ENCODE measurements at regions not wholly inside any gene's neighbourhood (a gene's known extent, or its start where the extent isn't known, plus 50 kb on each side); places are given as distances from the start of the nearest gene placed in this dataset.

DNA sequence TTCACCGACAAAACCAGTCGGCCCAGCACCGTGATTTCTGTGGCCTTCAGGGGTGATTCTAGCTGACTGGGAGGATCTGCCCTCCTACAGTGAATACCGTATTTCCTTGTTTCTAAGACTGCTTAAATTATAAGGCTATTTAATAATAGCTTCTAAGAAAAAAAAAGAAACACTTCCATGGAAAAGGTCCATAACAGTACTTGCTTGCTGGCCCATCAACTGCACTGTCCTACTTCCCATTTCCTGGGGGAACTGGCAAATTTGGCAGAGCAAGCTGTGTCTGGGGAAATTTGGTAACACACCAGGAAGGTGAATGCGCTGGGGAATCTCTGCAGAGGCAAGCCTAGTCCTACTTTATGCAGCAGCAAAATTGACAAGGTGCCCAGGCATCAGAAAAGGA, 214.0 kb downstream of the ZNF326 start:
- WGBS (ENCODE audit: insufficient coverage) = 85% methylated on average over 4 of the region's 5 CpGs
- Histone ChIP-seq H3K36me3 (ENCODE audit: control insufficient read depth, insufficient read depth, low read length) (no peaks in the 10 kb centered on the region), H3K4me3 (ENCODE audit: low read length) (no peak overlapping the region), H3K9me3 (ENCODE audit: control insufficient read depth, insufficient read depth, low read length) (no peaks in the 10 kb centered on the region), H3K27ac (ENCODE audit: low read length) (no peak overlapping the region), H3K4me1 (ENCODE audit: control insufficient read depth, insufficient read depth, low read length) (no peaks in the 10 kb centered on the region), H3K27me3 (ENCODE audit: control insufficient read depth, insufficient read depth, low read length) (no peaks in the 10 kb centered on the region)
- H3K36me3 Mint-ChIP-seq = no peaks in the 10 kb centered on the region
- TF ChIP-seq CTCF (IDR thresholded peaks at IDR 0.05) = no peak
- intact Hi-C loops (cut with micrococcal nuclease) = no loop called here
- H3K27me3 Mint-ChIP-seq (ENCODE audit: low read depth in 2 of 2) = peaks cover 0 to 4% of the 10 kb centered on the region in 2 donors
- H3K9me3 Mint-ChIP-seq = no peaks in the 10 kb centered on the region
- DNase-seq (no peak), ATAC-seq (no peak)
- no peak overlapping the region for H3K4me3 Mint-ChIP-seq
- no peak overlapping the region for H3K27ac Mint-ChIP-seq
- H3K4me1 Mint-ChIP-seq = no peaks in the 10 kb centered on the region

- TF ChIP-seq CTCF (IDR thresholded peaks at IDR 0.05) = no peak
- H3K4me1 Mint-ChIP-seq = no peaks in the 10 kb centered on the region
Measured at GRCh38 chr1:90206260-90206659, 211.3 kb downstream of the ZNF326 start.

DNA sequence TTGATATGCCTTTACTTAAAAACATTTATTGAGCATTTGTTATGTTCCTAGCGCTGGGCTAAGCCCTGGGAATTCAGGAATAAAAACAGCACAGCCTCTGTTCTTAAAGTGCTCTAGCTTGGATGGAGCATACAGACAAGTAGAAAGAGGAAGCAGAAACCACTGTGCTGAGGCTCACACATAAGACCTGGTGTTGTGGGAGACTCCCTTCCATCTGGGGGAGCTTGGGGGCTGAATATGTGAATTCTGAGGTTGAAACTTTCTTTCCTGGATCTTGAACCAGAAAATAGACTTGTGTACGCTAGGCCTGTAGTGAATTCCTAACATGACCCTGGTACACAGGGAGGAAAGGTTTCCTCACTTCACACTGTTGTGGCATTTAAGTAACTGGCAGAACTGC, 209.9 kb downstream of the ZNF326 start:
- no peak overlapping the region for H3K4me3 Mint-ChIP-seq
- no peak for TF ChIP-seq CTCF (IDR thresholded peaks at IDR 0.05)

More at GRCh38 chr1:90206260-90206659, 211.3 kb downstream of the ZNF326 start:
- ATAC-seq = no peak
- Histone ChIP-seq H3K27ac (ENCODE audit: low read length) (no peak overlapping the region), H3K9me3 (ENCODE audit: control insufficient read depth, insufficient read depth, low read length) (no peaks in the 10 kb centered on the region), H3K4me1 (ENCODE audit: control insufficient read depth, insufficient read depth, low read length) (no peaks in the 10 kb centered on the region), H3K27me3 (ENCODE audit: control insufficient read depth, insufficient read depth, low read length) (no peaks in the 10 kb centered on the region), H3K36me3 (ENCODE audit: control insufficient read depth, insufficient read depth, low read length) (no peaks in the 10 kb centered on the region), H3K4me3 (ENCODE audit: low read length) (no peak overlapping the region)
- H3K36me3 Mint-ChIP-seq = no peaks in the 10 kb centered on the region
- no peak for DNase-seq
- intact Hi-C loops (cut with micrococcal nuclease) = no loop called here
- no peak overlapping the region for H3K4me3 Mint-ChIP-seq
- H3K27me3 Mint-ChIP-seq (ENCODE audit: low read depth in 2 of 2) = peaks cover 0 to 4% of the 10 kb centered on the region in 2 donors
- no peak overlapping the region for H3K27ac Mint-ChIP-seq
- peaks cover 0 to 3% of the 10 kb centered on the region in 2 donors for H3K9me3 Mint-ChIP-seq

GRCh38 chr1:90204023-90204590, 209.2 kb downstream of the ZNF326 start:
- Histone ChIP-seq H3K27ac (ENCODE audit: low read length) (no peak overlapping the region), H3K36me3 (ENCODE audit: control insufficient read depth, insufficient read depth, low read length) (no peaks in the 10 kb centered on the region), H3K4me1 (ENCODE audit: control insufficient read depth, insufficient read depth, low read length) (no peaks in the 10 kb centered on the region), H3K4me3 (ENCODE audit: low read length) (no peak overlapping the region), H3K27me3 (ENCODE audit: control insufficient read depth, insufficient read depth, low read length) (no peaks in the 10 kb centered on the region), H3K9me3 (ENCODE audit: control insufficient read depth, insufficient read depth, low read length) (no peaks in the 10 kb centered on the region)
- H3K4me3 Mint-ChIP-seq = no peak overlapping the region
- intact Hi-C loops (cut with micrococcal nuclease) = no loop called here
- H3K4me1 Mint-ChIP-seq = no peaks in the 10 kb centered on the region
- 69% methylated on average over 2 of the region's 2 CpGs for WGBS (ENCODE audit: insufficient coverage)
- no peaks in the 10 kb centered on the region for H3K36me3 Mint-ChIP-seq
- H3K27me3 Mint-ChIP-seq (ENCODE audit: low read depth in 2 of 2) = peaks cover 0 to 4% of the 10 kb centered on the region in 2 donors
- DNase-seq = no peak
- no peak overlapping the region for H3K27ac Mint-ChIP-seq
- TF ChIP-seq CTCF (IDR thresholded peaks at IDR 0.05) = no peak
- H3K9me3 Mint-ChIP-seq = peaks cover 0 to 3% of the 10 kb centered on the region in 2 donors
- no peak for ATAC-seq

More for the DNA sequence above, 209.9 kb downstream of the ZNF326 start:
- peaks cover 0 to 3% of the 10 kb centered on the region in 2 donors for H3K9me3 Mint-ChIP-seq
- Histone ChIP-seq H3K36me3 (ENCODE audit: control insufficient read depth, insufficient read depth, low read length) (no peaks in the 10 kb centered on the region), H3K27ac (ENCODE audit: low read length) (no peak overlapping the region), H3K27me3 (ENCODE audit: control insufficient read depth, insufficient read depth, low read length) (no peaks in the 10 kb centered on the region), H3K4me1 (ENCODE audit: control insufficient read depth, insufficient read depth, low read length) (no peaks in the 10 kb centered on the region), H3K9me3 (ENCODE audit: control insufficient read depth, insufficient read depth, low read length) (no peaks in the 10 kb centered on the region), H3K4me3 (ENCODE audit: low read length) (no peak overlapping the region)
- H3K27ac Mint-ChIP-seq = no peak overlapping the region
- intact Hi-C loops (cut with micrococcal nuclease) = no loop called here
- DNase-seq (no peak), ATAC-seq (no peak)
- H3K27me3 Mint-ChIP-seq (ENCODE audit: low read depth in 2 of 2) = peaks cover 0 to 4% of the 10 kb centered on the region in 2 donors
- H3K36me3 Mint-ChIP-seq = no peaks in the 10 kb centered on the region
- WGBS (ENCODE audit: insufficient coverage) = 79% methylated on average over 2 of the region's 2 CpGs
- H3K4me1 Mint-ChIP-seq = no peaks in the 10 kb centered on the region

All from natural killer cell (primary cell).